GM23338 (cell line): ENCODE measurements at regions not wholly inside any gene's neighbourhood (a gene's known extent, or its start where the extent isn't known, plus 50 kb on each side); places are given as distances from the start of the nearest gene placed in this dataset.

Source experiments
- ATAC-seq: fragments of 200-7000 bp; cut with Tn5 transposase; 3 replicates; pipeline ENCODE4 v1.9.1; 2020
- DNase-seq: peaks from one replicate; pipeline ENCODE4 v3.0.0-alpha.2; 2015; ENCODE audit warnings: low spot score
- H2AFZ ChIP-seq: fragments of 200-600 bp; sonication (generic); 2 replicates; pipeline ENCODE4 v1.8.0; 2016; ENCODE audit warnings: antibody characterized with exemption, mild to moderate bottlenecking, moderate library complexity
- H3F3A ChIP-seq: fragments of 200-600 bp; sonication (generic); replicated peaks from 2 replicates; pipeline ENCODE4 v1.8.0; 2017; ENCODE audit warnings: antibody characterized with exemption, mixed run types, low read depth
- H3K27ac ChIP-seq: fragments of 200-600 bp; sonication (generic); 2 replicates; pipeline ENCODE4 v1.6.1; 2016; ENCODE audit warnings: low read depth
- H3K27me3 ChIP-seq: fragments of 200-600 bp; sonication (generic); 2 replicates; pipeline ENCODE4 v1.8.0; 2016; ENCODE audit warnings: mild to moderate bottlenecking, mixed run types, moderate library complexity; ENCODE audit not compliant: insufficient read depth
- H3K36me3 ChIP-seq: fragments of 200-600 bp; sonication (generic); 2 replicates; pipeline ENCODE4 v1.8.0; 2016; ENCODE audit warnings: mild to moderate bottlenecking; ENCODE audit not compliant: insufficient read depth
- H3K4me1 ChIP-seq: fragments of 200-600 bp; sonication (generic); 2 replicates; pipeline ENCODE4 v1.8.0; 2016; ENCODE audit warnings: mild to moderate bottlenecking, moderate library complexity; ENCODE audit not compliant: insufficient read depth
- H3K4me2 ChIP-seq: fragments of 200-600 bp; sonication (generic); 2 replicates; pipeline ENCODE4 v1.7.1; 2017; ENCODE audit warnings: mixed run types
- H3K4me3 ChIP-seq: fragments of 200-600 bp; sonication (generic); 2 replicates; pipeline ENCODE4 v1.6.1; 2016; ENCODE audit warnings: mixed run types
- H3K79me2 ChIP-seq: fragments of 200-600 bp; sonication (generic); replicated peaks from 2 replicates; pipeline ENCODE4 v1.8.0; 2017; ENCODE audit warnings: mild to moderate bottlenecking; ENCODE audit not compliant: insufficient read depth
- H3K9me2 ChIP-seq: fragments of 200-600 bp; sonication (generic); 2 replicates; pipeline ENCODE4 v1.8.0; 2017; ENCODE audit not compliant: insufficient read depth
- H4K20me1 ChIP-seq: fragments of 200-600 bp; sonication (generic); replicated peaks from 2 replicates; pipeline ENCODE4 v1.8.0; 2017; ENCODE audit warnings: mild to moderate bottlenecking; ENCODE audit not compliant: insufficient read depth
- H3K27ac Mint-ChIP-seq: 2 replicates; pipeline ENCODE4 v1.8.0; 2020; ENCODE audit warnings: inconsistent platforms, mild to moderate bottlenecking, moderate library complexity, mixed read lengths
- H3K27me3 Mint-ChIP-seq: 3 replicates; pipeline ENCODE4 v1.8.0; 2022; ENCODE audit warnings: low read depth, mild to moderate bottlenecking, moderate library complexity, mixed read lengths, inconsistent platforms; ENCODE audit not compliant: insufficient read depth, poor library complexity
- H3K36me3 Mint-ChIP-seq: 3 replicates; pipeline ENCODE4 v1.8.0; 2021; ENCODE audit warnings: low read depth, mild to moderate bottlenecking, inconsistent platforms, moderate library complexity, mixed read lengths
- H3K4me1 Mint-ChIP-seq: 3 replicates; pipeline ENCODE4 v1.8.0; 2020; ENCODE audit warnings: mild to moderate bottlenecking, inconsistent platforms, mixed read lengths
- H3K4me3 Mint-ChIP-seq: 3 replicates; pipeline ENCODE4 v1.8.0; 2021; ENCODE audit warnings: moderate library complexity, mild to moderate bottlenecking, inconsistent platforms, mixed read lengths
- H3K9me3 Mint-ChIP-seq: 3 replicates; pipeline ENCODE4 v1.8.0; 2020; ENCODE audit warnings: moderate library complexity, mild to moderate bottlenecking, inconsistent platforms, mixed read lengths
- CREB1 ChIP-seq: fragments of 250-450 bp; sonication (Bioruptor Pico); IDR thresholded peaks from 2 replicates; pipeline ENCODE4 v1.5.0; 2020; ENCODE audit warnings: low read depth, mild to moderate bottlenecking, moderate library complexity
- EZH2 ChIP-seq: fragments of 200-600 bp; sonication (generic); IDR thresholded peaks from one replicate; pipeline ENCODE4 v1.8.0; 2017; ENCODE audit warnings: antibody characterized with exemption, mild to moderate bottlenecking, low read depth; ENCODE audit not compliant: unreplicated experiment
- EZH2phosphoT487 ChIP-seq: fragments of 200-600 bp; sonication (generic); IDR thresholded peaks from one replicate; pipeline ENCODE4 v1.8.1; 2018; ENCODE audit warnings: antibody characterized with exemption; ENCODE audit not compliant: unreplicated experiment
- JUNB ChIP-seq: IDR thresholded peaks from one replicate; pipeline ENCODE4 v1.6.1; 2016; ENCODE audit warnings: antibody characterized with exemption; ENCODE audit not compliant: unreplicated experiment
- NANOG ChIP-seq: IDR thresholded peaks from 2 replicates; pipeline ENCODE4 v1.6.1; 2016; ENCODE audit warnings: antibody characterized with exemption, borderline replicate concordance
- POLR2AphosphoS5 ChIP-seq: IDR thresholded peaks from 2 replicates; pipeline ENCODE4 v1.6.1; 2016; ENCODE audit warnings: antibody characterized with exemption, low read depth
- ZNF114 ChIP-seq: fragments of 250-450 bp; sonication (Bioruptor Pico); IDR thresholded peaks from 2 replicates; pipeline ENCODE4 v1.5.0; 2020; ENCODE audit warnings: mild to moderate bottlenecking, moderate library complexity
- ZNF462 ChIP-seq: fragments of 250-450 bp; sonication (Bioruptor Pico); IDR thresholded peaks from 2 replicates; pipeline ENCODE4 v1.5.0; 2020; ENCODE audit warnings: mild to moderate bottlenecking, moderate library complexity
- TF ChIP-seq, protein P1 (sequence below): IDR thresholded peaks from one replicate; pipeline ENCODE4 v1.6.1; 2018; ENCODE audit warnings: antibody characterized with exemption; ENCODE audit not compliant: unreplicated experiment

- DNase-seq (no peak), ATAC-seq (no peak)
- no peaks in the 10 kb centered on the region for H3K36me3 Mint-ChIP-seq
- H3K27ac Mint-ChIP-seq, result no peak overlapping the region
- no peak overlapping the region for H3K4me3 ChIP-seq
- H3K4me2 ChIP-seq, result no peak overlapping the region
- TF ChIP-seq CREB1 (no peak), NANOG (no peak)
- H3F3A ChIP-seq, result no peaks in the 10 kb centered on the region
- no peaks in the 10 kb centered on the region for H3K27me3 Mint-ChIP-seq
- H2AFZ ChIP-seq, result no peak overlapping the region
- no peak overlapping the region for H3K27ac ChIP-seq
- no peaks in the 10 kb centered on the region for H3K4me1 ChIP-seq
- peaks cover 4% of the 10 kb centered on the region; the same call in 1 of the 2 replicates for H3K9me2 ChIP-seq
- no peaks in the 10 kb centered on the region for H3K79me2 ChIP-seq
- H3K27me3 ChIP-seq, result no peaks in the 10 kb centered on the region
- no peaks in the 10 kb centered on the region for H3K4me1 Mint-ChIP-seq
- H3K9me3 Mint-ChIP-seq, result no peaks in the 10 kb centered on the region; the same call in 2 of the 3 replicates
- no peaks in the 10 kb centered on the region for H3K36me3 ChIP-seq
- no peak overlapping the region for H3K4me3 Mint-ChIP-seq
- no peaks in the 10 kb centered on the region for H4K20me1 ChIP-seq
These were observed 55.0 kb upstream of the LRFN2 start for GRCh38 chr6:40642190-40642589.

GRCh38 chr6:40640599-40641227, 53.5 kb upstream of the LRFN2 start:
- no peaks in the 10 kb centered on the region for H3K79me2 ChIP-seq
- peaks cover 4% of the 10 kb centered on the region; the same call in 1 of the 2 replicates for H3K9me2 ChIP-seq
- no peaks in the 10 kb centered on the region for H4K20me1 ChIP-seq
- DNase-seq (no peak), ATAC-seq (peak; percentile 40; the same call in 2 of the 3 replicates)
- no peak overlapping the region for H3K27ac Mint-ChIP-seq
- H3K9me3 Mint-ChIP-seq, result no peaks in the 10 kb centered on the region; the same call in 2 of the 3 replicates
- peak overlapping the region; percentile 81 for H2AFZ ChIP-seq
- TF ChIP-seq EZH2 (no peak), ZNF462 (CRISPR knock-in tag) (no peak), ZNF114 (CRISPR knock-in tag) (no peak), POLR2AphosphoS5 (no peak), CREB1 (no peak), NANOG (no peak), EZH2phosphoT487 (no peak), JUNB (no peak)
- TF ChIP-seq, protein P1, sequence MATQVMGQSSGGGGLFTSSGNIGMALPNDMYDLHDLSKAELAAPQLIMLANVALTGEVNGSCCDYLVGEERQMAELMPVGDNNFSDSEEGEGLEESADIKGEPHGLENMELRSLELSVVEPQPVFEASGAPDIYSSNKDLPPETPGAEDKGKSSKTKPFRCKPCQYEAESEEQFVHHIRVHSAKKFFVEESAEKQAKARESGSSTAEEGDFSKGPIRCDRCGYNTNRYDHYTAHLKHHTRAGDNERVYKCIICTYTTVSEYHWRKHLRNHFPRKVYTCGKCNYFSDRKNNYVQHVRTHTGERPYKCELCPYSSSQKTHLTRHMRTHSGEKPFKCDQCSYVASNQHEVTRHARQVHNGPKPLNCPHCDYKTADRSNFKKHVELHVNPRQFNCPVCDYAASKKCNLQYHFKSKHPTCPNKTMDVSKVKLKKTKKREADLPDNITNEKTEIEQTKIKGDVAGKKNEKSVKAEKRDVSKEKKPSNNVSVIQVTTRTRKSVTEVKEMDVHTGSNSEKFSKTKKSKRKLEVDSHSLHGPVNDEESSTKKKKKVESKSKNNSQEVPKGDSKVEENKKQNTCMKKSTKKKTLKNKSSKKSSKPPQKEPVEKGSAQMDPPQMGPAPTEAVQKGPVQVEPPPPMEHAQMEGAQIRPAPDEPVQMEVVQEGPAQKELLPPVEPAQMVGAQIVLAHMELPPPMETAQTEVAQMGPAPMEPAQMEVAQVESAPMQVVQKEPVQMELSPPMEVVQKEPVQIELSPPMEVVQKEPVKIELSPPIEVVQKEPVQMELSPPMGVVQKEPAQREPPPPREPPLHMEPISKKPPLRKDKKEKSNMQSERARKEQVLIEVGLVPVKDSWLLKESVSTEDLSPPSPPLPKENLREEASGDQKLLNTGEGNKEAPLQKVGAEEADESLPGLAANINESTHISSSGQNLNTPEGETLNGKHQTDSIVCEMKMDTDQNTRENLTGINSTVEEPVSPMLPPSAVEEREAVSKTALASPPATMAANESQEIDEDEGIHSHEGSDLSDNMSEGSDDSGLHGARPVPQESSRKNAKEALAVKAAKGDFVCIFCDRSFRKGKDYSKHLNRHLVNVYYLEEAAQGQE, result no peak
- no peaks in the 10 kb centered on the region for H3K27me3 Mint-ChIP-seq
- H3K27ac ChIP-seq, result no peak overlapping the region
- H3K4me3 ChIP-seq, result no peak overlapping the region
- no peaks in the 10 kb centered on the region for H3K36me3 Mint-ChIP-seq
- no peaks in the 10 kb centered on the region for H3K4me1 ChIP-seq
- H3K27me3 ChIP-seq, result no peaks in the 10 kb centered on the region
- no peaks in the 10 kb centered on the region for H3F3A ChIP-seq
- H3K4me2 ChIP-seq, result no peak overlapping the region
- H3K36me3 ChIP-seq, result no peaks in the 10 kb centered on the region
- no peaks in the 10 kb centered on the region for H3K4me1 Mint-ChIP-seq
- no peak overlapping the region for H3K4me3 Mint-ChIP-seq
